Activated gamma-delta T cell treated with anti-CD3 and anti-CD28 coated beads, Interleukin-2, amount 50 U/mL, for 16 hours (primary cell): ENCODE measurements at regions not wholly inside any gene's neighbourhood (a gene's known extent, or its start where the extent isn't known, plus 50 kb on each side); places are given as distances from the start of the nearest gene placed in this dataset.

Source experiments
- DNase-seq: peaks from one replicate; pipeline ENCODE4 v3.0.0-alpha.2; 2020; ENCODE audit warnings: low read depth

- no peak for DNase-seq
Observed at GRCh38 chr10:130230036-130230435, 93.8 kb downstream of the GLRX3 start.

- no peak for DNase-seq
Observed at GRCh38 chr10:130230611-130231010, 94.4 kb downstream of the GLRX3 start.

- DNase-seq, result no peak
Observed at GRCh38 chr10:130231251-130231741, 95.1 kb downstream of the GLRX3 start.

GRCh38 chr10:130232166-130233034 lies 96.2 kb downstream of the GLRX3 start:
- DNase-seq, result no peak

GRCh38 chr10:130233035-130233360 lies 96.8 kb downstream of the GLRX3 start:
- no peak for DNase-seq

GRCh38 chr10:130233426-130233825 lies 97.2 kb downstream of the GLRX3 start:
- no peak for DNase-seq

- DNase-seq, result no peak
Observed at GRCh38 chr10:130234171-130234965, 98.2 kb downstream of the GLRX3 start.

- DNase-seq, result no peak
Observed at GRCh38 chr10:130236711-130237110, 100.5 kb downstream of the GLRX3 start.

- no peak for DNase-seq
Observed at GRCh38 chr10:130240409-130240808, 104.2 kb downstream of the GLRX3 start.

- DNase-seq, result no peak
Observed at GRCh38 chr10:130242513-130242912, 106.3 kb downstream of the GLRX3 start.

- DNase-seq, result no peak
Observed at GRCh38 chr10:130243015-130243414, 106.8 kb downstream of the GLRX3 start.

GRCh38 chr10:130244031-130244927 lies 108.1 kb downstream of the GLRX3 start:
- DNase-seq, result no peak

GRCh38 chr10:130244928-130245495 lies 108.8 kb downstream of the GLRX3 start:
- no peak for DNase-seq

- DNase-seq, result no peak
Observed at GRCh38 chr10:130246113-130246512, 109.9 kb downstream of the GLRX3 start.

GRCh38 chr10:130250127-130250526 lies 113.9 kb downstream of the GLRX3 start:
- no peak for DNase-seq

GRCh38 chr10:130251766-130252165 lies 115.6 kb downstream of the GLRX3 start:
- no peak for DNase-seq

GRCh38 chr10:130254243-130254642 lies 118.1 kb downstream of the GLRX3 start:
- DNase-seq, result no peak

GRCh38 chr10:130254662-130255061 lies 118.5 kb downstream of the GLRX3 start:
- DNase-seq, result no peak

- DNase-seq, result no peak
Observed at GRCh38 chr10:130255777-130256176, 119.6 kb downstream of the GLRX3 start.

GRCh38 chr10:130257897-130258296 lies 121.7 kb downstream of the GLRX3 start:
- no peak for DNase-seq

GRCh38 chr10:130259380-130259779 lies 123.2 kb downstream of the GLRX3 start:
- no peak for DNase-seq

- no peak for DNase-seq
Observed at GRCh38 chr10:130261306-130261705, 125.1 kb downstream of the GLRX3 start.
